Mammary epithelial cell (primary cell): ENCODE measurements at regions not wholly inside any gene's neighbourhood (a gene's known extent, or its start where the extent isn't known, plus 50 kb on each side); places are given as distances from the start of the nearest gene placed in this dataset.

Experiments
- EZH2 ChIP-seq: IDR thresholded peaks from 2 replicates; pipeline ENCODE4 v1.6.1; 2012; ENCODE audit warnings: low read length, inconsistent platforms, borderline replicate concordance
- TF ChIP-seq, protein P1 (sequence below), 2 donors: IDR thresholded peaks in 1 of 2; conservative IDR thresholded peaks in 1 of 2; 2 replicates each; pipeline ENCODE4 v1.5.1; 2011 to 2012; ENCODE audit warnings: inconsistent platforms in 2 of 2, low read length in 2 of 2, mild to moderate bottlenecking in 2 of 2, control low read depth in 1 of 2, low read depth in 1 of 2; ENCODE audit not compliant: insufficient read depth in 1 of 2; ENCODE audit errors: extremely low read depth in 1 of 2

DNA sequence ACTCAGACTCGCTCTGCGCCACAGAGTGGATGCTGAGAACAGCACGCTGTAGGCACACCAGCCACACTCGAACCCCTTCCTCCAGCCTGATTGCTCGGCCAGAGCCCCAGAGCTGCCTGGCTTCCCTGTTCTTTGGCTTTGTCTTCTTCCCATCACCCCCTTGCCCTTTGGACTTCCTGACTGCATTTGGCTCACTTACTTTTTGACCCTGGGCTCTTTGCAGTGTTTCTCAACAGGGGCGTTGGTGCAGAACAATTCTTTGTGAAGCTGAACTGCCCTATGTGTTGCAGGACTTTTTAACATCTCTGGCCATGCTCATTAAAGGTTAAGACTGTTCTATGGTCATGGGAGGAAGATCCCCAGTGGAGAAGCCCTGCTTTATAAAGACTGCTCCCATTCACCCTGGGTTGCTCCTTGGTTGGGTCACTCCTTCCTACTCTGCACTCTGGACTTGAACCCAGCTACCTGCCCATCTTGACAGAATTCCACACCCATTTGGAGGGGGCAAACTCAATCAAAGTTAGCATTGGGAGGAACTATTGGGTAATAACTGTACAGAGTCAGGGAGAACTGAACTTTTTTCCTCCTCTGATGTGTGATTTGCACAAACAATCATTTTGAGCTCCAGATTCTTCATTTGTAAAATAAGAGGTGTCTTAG is 127.7 kb upstream of the PLEKHG7 start:
- TF ChIP-seq, protein P1, sequence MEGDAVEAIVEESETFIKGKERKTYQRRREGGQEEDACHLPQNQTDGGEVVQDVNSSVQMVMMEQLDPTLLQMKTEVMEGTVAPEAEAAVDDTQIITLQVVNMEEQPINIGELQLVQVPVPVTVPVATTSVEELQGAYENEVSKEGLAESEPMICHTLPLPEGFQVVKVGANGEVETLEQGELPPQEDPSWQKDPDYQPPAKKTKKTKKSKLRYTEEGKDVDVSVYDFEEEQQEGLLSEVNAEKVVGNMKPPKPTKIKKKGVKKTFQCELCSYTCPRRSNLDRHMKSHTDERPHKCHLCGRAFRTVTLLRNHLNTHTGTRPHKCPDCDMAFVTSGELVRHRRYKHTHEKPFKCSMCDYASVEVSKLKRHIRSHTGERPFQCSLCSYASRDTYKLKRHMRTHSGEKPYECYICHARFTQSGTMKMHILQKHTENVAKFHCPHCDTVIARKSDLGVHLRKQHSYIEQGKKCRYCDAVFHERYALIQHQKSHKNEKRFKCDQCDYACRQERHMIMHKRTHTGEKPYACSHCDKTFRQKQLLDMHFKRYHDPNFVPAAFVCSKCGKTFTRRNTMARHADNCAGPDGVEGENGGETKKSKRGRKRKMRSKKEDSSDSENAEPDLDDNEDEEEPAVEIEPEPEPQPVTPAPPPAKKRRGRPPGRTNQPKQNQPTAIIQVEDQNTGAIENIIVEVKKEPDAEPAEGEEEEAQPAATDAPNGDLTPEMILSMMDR (conservative IDR thresholded peaks at IDR 0.05 in 1 of 2, IDR thresholded peaks at IDR 0.05 in 1 of 2; ENCODE audit: extremely low read depth in 1 of 2, insufficient read depth in 1 of 2, low read depth in 1 of 2, low read length in 2 of 2), result no peak
- TF ChIP-seq EZH2, result no peak
